Breast epithelium (tissue), 3 donors: ENCODE measurements at regions not wholly inside any gene's neighbourhood (a gene's known extent, or its start where the extent isn't known, plus 50 kb on each side); places are given as distances from the start of the nearest gene placed in this dataset.

Source experiments
- POLR2A ChIP-seq: fragments of 450-650 bp; IDR thresholded peaks from one replicate; pipeline ENCODE4 v1.6.1; 2016; ENCODE audit warnings: antibody characterized with exemption, mild to moderate bottlenecking, moderate library complexity
- TF ChIP-seq, protein P1 (sequence below), 3 donors: fragments of 450-650 bp; IDR thresholded peaks; one replicate each; pipeline ENCODE4 v1.5.1; 2016 to 2017; ENCODE audit warnings: antibody characterized with exemption in 3 of 3, mild to moderate bottlenecking in 3 of 3, moderate library complexity in 3 of 3

DNA sequence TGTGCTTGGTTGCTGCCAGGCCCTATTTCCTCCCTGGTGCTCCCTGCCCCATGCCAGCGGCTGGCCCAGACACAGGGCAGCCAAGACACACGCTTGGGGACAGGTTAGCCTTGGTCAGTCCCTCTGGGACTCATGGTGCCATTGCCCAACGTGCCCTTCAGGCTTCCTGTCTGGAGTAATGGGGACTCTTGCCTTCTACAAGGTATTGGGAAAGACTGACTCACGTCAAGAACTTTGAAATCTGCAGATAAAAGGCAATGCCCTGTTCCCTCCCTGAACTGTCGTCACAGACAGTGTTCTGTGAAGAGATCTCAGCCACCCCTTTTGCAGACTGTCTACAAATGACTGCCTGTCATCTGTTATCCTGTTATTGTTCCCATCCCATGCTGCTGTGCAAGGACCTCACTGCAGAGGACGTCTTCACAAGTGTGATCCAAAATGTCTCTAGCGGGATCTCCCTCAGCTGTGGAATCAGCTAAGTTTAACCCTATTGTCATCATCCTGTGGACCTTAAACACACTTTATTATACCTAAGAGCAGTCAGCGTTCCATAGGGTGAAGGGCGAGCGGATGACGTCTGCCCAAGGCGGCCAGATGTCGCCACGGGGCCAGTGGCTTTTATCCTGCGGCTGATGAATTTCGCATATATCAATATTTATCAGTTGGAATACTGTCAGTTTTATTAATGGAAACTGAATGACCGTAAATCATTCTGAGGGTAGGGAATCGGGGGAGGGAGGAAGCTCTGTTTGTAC lies 59.0 kb downstream of the GSX1 start:
- TF ChIP-seq, protein P1, sequence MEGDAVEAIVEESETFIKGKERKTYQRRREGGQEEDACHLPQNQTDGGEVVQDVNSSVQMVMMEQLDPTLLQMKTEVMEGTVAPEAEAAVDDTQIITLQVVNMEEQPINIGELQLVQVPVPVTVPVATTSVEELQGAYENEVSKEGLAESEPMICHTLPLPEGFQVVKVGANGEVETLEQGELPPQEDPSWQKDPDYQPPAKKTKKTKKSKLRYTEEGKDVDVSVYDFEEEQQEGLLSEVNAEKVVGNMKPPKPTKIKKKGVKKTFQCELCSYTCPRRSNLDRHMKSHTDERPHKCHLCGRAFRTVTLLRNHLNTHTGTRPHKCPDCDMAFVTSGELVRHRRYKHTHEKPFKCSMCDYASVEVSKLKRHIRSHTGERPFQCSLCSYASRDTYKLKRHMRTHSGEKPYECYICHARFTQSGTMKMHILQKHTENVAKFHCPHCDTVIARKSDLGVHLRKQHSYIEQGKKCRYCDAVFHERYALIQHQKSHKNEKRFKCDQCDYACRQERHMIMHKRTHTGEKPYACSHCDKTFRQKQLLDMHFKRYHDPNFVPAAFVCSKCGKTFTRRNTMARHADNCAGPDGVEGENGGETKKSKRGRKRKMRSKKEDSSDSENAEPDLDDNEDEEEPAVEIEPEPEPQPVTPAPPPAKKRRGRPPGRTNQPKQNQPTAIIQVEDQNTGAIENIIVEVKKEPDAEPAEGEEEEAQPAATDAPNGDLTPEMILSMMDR (IDR thresholded peaks at IDR 0.05) = no peak
- TF ChIP-seq POLR2A = no peak
